GM12874 (cell line): ENCODE measurements at regions not wholly inside any gene's neighbourhood (a gene's known extent, or its start where the extent isn't known, plus 50 kb on each side); places are given as distances from the start of the nearest gene placed in this dataset.

ENCODE experiments used
- CTCF ChIP-seq: IDR thresholded peaks from 2 replicates; pipeline ENCODE4 v1.5.1; 2011; ENCODE audit warnings: low read depth, mild to moderate bottlenecking, control low read depth, low read length, moderate library complexity; ENCODE audit not compliant: insufficient read depth

GRCh38 chr1:233509526-233509925 lies 104.4 kb upstream of the KCNK1 start:
- no peak for TF ChIP-seq CTCF

GRCh38 chr1:233512538-233512937 lies 101.4 kb upstream of the KCNK1 start:
- no peak for TF ChIP-seq CTCF

GRCh38 chr1:233513431-233513830 lies 100.5 kb upstream of the KCNK1 start:
- TF ChIP-seq CTCF, result no peak

- no peak for TF ChIP-seq CTCF
Measured at GRCh38 chr1:233514946-233515391, 98.9 kb upstream of the KCNK1 start.

GRCh38 chr1:233516732-233517131 lies 97.2 kb upstream of the KCNK1 start:
- TF ChIP-seq CTCF, result no peak

- TF ChIP-seq CTCF, result peak; percentile 54; the same call in 1 of the 2 replicates
Measured at GRCh38 chr1:233518344-233518743, 95.6 kb upstream of the KCNK1 start.

GRCh38 chr1:233520261-233521191 lies 93.4 kb upstream of the KCNK1 start:
- TF ChIP-seq CTCF, result no peak
